Aorta (tissue), 5 donors: ENCODE measurements at regions not wholly inside any gene's neighbourhood (a gene's known extent, or its start where the extent isn't known, plus 50 kb on each side); places are given as distances from the start of the nearest gene placed in this dataset.
"Not testable (repeated sequence)": the region's sequence is repeated elsewhere in the genome, so short reads cannot be mapped to it uniquely, and the experiment has no call there.

Experiments used
- ATAC-seq: fragments of 200-7000 bp; cut with Tn5 transposase; one replicate; pipeline ENCODE4 v1.9.1; 2022; ENCODE audit warnings: moderate library complexity; ENCODE audit not compliant: low FRiP score
- DNase-seq, 2 donors: peaks; one replicate each; pipeline ENCODE4 v3.0.0-alpha.2; 2020
- H3K27ac ChIP-seq, 2 donors: one replicate each; pipeline ENCODE4 v1.5.1; 2013; ENCODE audit warnings: low read length in 2 of 2, mild to moderate bottlenecking in 2 of 2, moderate library complexity in 2 of 2, control low read depth in 1 of 2, inconsistent platforms in 1 of 2, low read depth in 1 of 2
- H3K27me3 ChIP-seq, 2 donors: one replicate each; pipeline ENCODE4 v1.6.1; 2013; ENCODE audit warnings: control low read depth in 1 of 2, low read length in 1 of 2, mild to moderate bottlenecking in 1 of 2, moderate library complexity in 1 of 2; ENCODE audit not compliant: insufficient read depth in 2 of 2, control insufficient read depth in 1 of 2
- H3K36me3 ChIP-seq, 2 donors: one replicate each; pipeline ENCODE4 v1.6.1; 2013; ENCODE audit warnings: control low read depth in 1 of 2, low read length in 1 of 2, mild to moderate bottlenecking in 1 of 2; ENCODE audit not compliant: insufficient read depth in 2 of 2, control insufficient read depth in 1 of 2
- H3K4me1 ChIP-seq, 2 donors: one replicate each; pipeline ENCODE4 v1.6.1; 2013; ENCODE audit warnings: low read length in 2 of 2, control low read depth in 1 of 2, mild to moderate bottlenecking in 1 of 2, moderate library complexity in 1 of 2; ENCODE audit not compliant: insufficient read depth in 2 of 2, control insufficient read depth in 1 of 2
- H3K4me3 ChIP-seq, 2 donors: one replicate each; pipeline ENCODE4 v1.5.1; 2013; ENCODE audit warnings: low read length in 2 of 2, control low read depth in 1 of 2, mild to moderate bottlenecking in 1 of 2
- H3K9me3 ChIP-seq: one replicate; pipeline ENCODE4 v1.6.1; 2013; ENCODE audit warnings: mild to moderate bottlenecking, low read length; ENCODE audit not compliant: control insufficient read depth
- WGBS, 2 donors: extraction: QIAGEN DNeasy Blood & Tissue Kit; methylation state at CpG; one replicate each; pipeline ENCODE4 v1.1.7; 2013; 5-methylcytosine and 5-hydroxymethylcytosine counted together
- intact Hi-C, 2 donors: fragments of 100-400 bp; cut with DNase I; formaldehyde crosslinking; loops; one replicate each; pipeline versions ENCODE4 v1.14.2 to v1.15.0; 2022
- donor health status: healthy with polysubstance abuse.
- donor health status: Bipolar disorder and iron deficiency.
- donor health status: DM: no; HTN: no; CAD: no.
- donor health status: DM: no; HTN: no; CAD: no.
- donor health status: DM: yes; HTN: yes; CAD: no.

DNA sequence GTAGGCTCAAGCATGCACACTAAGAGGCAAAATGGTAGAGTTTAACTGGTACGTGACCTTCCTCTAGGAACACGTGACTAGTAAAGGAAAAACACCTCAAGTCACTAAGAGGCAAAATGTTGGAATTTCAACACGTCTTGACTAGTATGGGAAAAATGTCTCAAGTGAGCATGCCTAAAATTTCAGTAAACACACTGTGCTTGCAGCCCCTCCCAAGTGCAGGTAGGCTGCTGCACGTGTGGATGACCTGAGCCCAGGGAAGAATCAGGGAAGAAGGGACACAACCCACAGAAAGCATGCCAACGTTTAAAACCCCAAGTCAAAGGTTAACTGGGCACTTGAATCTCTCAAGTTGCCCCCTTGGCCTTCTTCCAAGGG is 162.2 kb downstream of the TENT5A start:
- ATAC-seq = no peak
- Histone ChIP-seq H3K4me1 (no peaks in the 10 kb centered on the region), H3K4me3 (no peak overlapping the region), H3K9me3 (no peaks in the 10 kb centered on the region), H3K36me3 (no peaks in the 10 kb centered on the region), H3K27ac (no peak overlapping the region), H3K27me3 (no peaks in the 10 kb centered on the region)
- 82 to 83% methylated on average over 5 of the region's 5 CpGs for WGBS, 2 donors
- intact Hi-C loops = no loop called here
- no peak for DNase-seq

DNA sequence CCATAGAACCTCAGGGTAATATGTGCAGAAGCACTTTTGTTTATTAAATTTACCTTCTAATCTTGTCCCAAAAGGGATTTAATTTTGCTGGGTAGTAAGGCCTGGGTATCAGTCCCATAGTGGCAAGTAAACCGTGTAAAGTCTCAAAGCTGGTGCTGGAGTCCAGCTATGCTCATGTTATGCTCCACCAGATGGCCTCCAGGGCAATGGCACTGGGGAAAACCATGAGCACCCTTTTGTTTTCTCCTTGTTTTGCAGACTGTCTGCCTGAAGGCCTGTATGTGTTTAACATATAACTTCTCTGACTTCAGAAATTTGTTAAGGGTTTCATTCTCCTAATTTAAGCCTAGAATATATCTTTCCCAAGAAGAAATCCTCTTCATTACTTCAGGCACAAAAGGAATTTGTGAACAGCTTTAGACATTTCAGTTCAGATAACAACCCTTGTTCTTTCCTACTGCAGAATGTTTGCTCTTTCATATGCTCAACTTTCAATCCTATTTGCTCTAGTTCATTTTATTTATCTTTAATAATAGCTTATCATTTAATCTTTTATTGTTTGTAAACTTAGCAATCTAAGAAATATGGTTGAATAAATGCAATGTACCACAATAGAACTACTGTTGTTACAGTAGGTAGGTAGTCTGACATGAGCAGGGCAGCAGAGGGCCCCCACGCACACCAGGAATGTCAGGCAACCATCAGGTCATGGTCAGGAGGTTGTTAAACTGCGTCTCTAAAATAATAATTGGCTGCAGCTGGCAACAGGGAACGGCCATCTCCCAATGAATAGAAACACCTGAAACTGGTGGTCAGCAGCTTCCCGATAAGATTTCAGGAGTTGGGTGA is 162.8 kb downstream of the TENT5A start:
- no peaks in the 10 kb centered on the region for H3K27me3 ChIP-seq
- WGBS, 2 donors = 79 to 84% methylated on average over 5 of the region's 5 CpGs
- H3K9me3 ChIP-seq = no peaks in the 10 kb centered on the region
- ATAC-seq (no peak), DNase-seq (no peak)
- H3K4me1 ChIP-seq = no peaks in the 10 kb centered on the region
- intact Hi-C loops = no loop called here
- H3K36me3 ChIP-seq = no peaks in the 10 kb centered on the region
- no peak overlapping the region for H3K4me3 ChIP-seq
- no peak overlapping the region for H3K27ac ChIP-seq

DNA sequence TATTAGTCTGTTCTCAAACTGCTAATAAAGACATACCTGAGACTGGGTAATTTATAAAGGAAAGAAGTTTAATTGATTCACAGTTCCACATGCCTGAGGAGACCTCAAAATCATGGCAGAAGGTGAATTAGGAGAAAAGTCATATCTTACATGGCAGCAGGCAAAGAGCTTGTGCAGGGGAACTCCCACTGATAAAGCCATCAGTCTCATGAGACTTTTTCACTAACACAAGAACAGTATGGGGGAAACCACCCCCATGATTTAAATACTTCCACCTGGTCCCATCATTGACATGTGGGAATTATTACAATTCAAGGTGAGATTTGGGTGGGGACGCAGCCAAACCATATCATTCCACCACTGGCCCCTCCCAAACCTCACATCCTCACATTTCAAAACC is 166.8 kb downstream of the TENT5A start:
- H3K9me3 ChIP-seq, DNase-seq, H3K36me3 ChIP-seq, ATAC-seq, intact Hi-C loops, H3K27ac ChIP-seq, H3K4me1 ChIP-seq, H3K27me3 ChIP-seq, H3K4me3 ChIP-seq: not testable (repeated sequence)
- WGBS, 2 donors = 95 to 96% methylated on average over 1 of the region's 1 CpG

DNA sequence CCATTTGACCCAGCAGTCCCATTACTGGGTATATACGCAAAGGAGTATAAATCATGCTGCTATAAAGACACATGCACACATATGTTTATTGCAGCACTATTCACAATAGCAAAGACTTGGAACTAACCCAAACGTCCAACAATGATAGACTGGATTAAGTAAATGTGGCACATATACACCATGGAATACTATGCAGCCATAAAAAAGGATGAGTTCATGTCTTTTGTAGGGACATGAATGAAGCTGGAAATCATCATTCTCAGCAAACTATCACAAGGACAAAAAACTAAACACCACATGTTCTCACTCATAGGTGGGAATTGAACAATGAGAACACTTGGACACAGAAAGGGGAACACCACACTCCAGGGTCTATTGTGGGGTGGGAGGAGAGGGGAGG is 168.3 kb downstream of the TENT5A start:
- H3K27ac ChIP-seq, intact Hi-C loops, H3K36me3 ChIP-seq, DNase-seq, ATAC-seq, H3K27me3 ChIP-seq, H3K4me1 ChIP-seq, H3K9me3 ChIP-seq, H3K4me3 ChIP-seq: not testable (repeated sequence)
- WGBS, 2 donors = 79 to 83% methylated on average over 2 of the region's 2 CpGs

DNA sequence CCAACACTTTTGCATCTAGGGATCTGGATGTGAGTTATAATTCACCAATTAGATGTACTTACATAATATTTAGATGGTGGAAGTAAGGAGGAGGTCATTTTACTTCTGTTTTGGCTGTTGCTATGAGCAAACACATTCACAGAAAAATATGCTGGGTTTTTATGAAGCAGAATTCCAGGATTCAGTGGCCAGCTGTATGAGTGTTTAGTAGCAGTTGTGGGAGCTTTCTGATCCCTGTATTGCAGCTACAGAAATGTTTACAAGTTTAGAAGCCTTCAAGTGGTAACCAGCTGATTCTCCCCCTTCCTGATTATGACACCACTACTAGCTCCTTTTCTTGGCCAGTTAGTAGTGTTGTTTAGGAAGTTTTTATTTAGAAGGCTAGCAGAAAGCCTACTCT is 177.0 kb downstream of the TENT5A start:
- H3K27me3 ChIP-seq = no peaks in the 10 kb centered on the region
- H3K27ac ChIP-seq = no peak overlapping the region
- ATAC-seq (no peak), DNase-seq (no peak)
- H3K4me3 ChIP-seq = no peak overlapping the region
- H3K9me3 ChIP-seq = no peaks in the 10 kb centered on the region
- no peaks in the 10 kb centered on the region for H3K4me1 ChIP-seq
- H3K36me3 ChIP-seq = no peaks in the 10 kb centered on the region
- intact Hi-C loops = no loop called here

DNA sequence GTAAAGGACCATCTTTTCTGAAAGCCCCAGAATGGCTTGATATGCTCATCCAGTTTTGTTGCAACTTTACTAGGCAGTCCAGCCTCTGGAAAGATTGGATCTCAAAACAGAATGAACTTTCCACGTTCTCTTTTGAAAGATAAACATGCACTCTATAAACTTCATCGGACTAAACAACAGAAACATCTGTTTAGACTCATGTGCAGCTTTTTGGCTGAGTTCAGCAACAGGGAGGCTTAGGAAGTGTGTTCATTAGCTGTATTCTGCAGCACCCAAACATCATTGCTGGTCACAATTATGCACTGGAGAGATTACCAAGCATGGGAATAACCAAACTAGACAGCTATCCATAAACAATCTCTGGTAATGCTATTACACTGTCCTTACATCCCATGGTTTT is 180.5 kb downstream of the TENT5A start:
- 51 to 57% methylated on average over 2 of the region's 2 CpGs for WGBS, 2 donors
- Histone ChIP-seq H3K9me3 (no peaks in the 10 kb centered on the region), H3K36me3 (no peaks in the 10 kb centered on the region), H3K4me1 (no peaks in the 10 kb centered on the region), H3K4me3 (no peak overlapping the region), H3K27ac (no peak overlapping the region), H3K27me3 (no peaks in the 10 kb centered on the region)
- intact Hi-C loops = no loop called here
- no peak for DNase-seq
- no peak for ATAC-seq

DNA sequence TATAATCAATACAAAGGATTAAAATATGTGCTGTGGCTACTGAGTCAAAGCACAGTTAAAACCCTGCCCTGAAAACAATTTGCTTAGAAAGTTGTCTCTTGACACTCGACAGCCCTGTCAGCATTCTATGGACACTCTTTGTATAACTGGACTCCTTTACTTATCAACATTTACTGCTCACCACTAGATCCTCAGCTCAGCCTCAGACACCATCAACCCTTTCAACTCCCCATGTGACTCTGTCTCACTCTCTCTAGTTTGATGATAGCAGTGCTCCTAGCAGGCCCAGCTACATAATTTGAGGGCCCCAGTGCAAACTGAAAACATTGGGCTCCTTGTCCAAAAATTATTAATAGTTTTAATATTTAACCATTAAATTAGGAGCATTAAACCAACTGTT is 181.8 kb downstream of the TENT5A start:
- H3K27ac ChIP-seq = no peak overlapping the region
- no peak for ATAC-seq

DNA sequence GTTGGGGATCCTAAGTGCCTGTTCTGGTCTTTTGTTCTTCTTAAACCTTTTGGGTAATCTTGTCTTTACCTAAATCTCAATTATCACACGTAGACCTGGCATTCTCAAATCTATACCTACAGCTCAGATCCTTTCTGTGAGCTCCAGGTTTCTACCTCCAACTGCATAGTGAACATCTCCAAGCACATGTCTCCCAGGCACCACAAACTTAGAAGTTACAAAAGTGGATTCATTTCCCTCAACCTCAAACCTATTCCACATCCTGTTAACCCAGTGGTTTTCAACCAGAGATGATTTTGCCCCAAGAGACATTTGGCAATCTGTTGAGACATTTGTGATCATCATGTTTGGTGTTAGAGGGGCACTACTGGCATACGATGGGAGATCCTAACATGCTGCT is 183.5 kb downstream of the TENT5A start:
- Histone ChIP-seq H3K27ac (no peak overlapping the region), H3K9me3 (no peaks in the 10 kb centered on the region), H3K4me3 (no peak overlapping the region), H3K36me3 (no peaks in the 10 kb centered on the region), H3K27me3 (no peaks in the 10 kb centered on the region), H3K4me1 (no peaks in the 10 kb centered on the region)
- 94 to 98% methylated on average over 2 of the region's 2 CpGs for WGBS, 2 donors
- DNase-seq (no peak), ATAC-seq (no peak)
- intact Hi-C loops = loop anchor here in 1 of 2 donors (5.0 kb wide), 1 partner anchor 183 kb away; the partner anchor contains the start of gene TENT5A

More for the DNA sequence above, 181.8 kb downstream of the TENT5A start:
- intact Hi-C loops = no loop called here
- Histone ChIP-seq H3K4me1 (no peaks in the 10 kb centered on the region), H3K27me3 (no peaks in the 10 kb centered on the region), H3K9me3 (no peaks in the 10 kb centered on the region), H3K4me3 (no peak overlapping the region), H3K36me3 (no peaks in the 10 kb centered on the region)
- 96 to 100% methylated on average over 1 of the region's 1 CpG for WGBS, 2 donors
- no peak for DNase-seq

DNA sequence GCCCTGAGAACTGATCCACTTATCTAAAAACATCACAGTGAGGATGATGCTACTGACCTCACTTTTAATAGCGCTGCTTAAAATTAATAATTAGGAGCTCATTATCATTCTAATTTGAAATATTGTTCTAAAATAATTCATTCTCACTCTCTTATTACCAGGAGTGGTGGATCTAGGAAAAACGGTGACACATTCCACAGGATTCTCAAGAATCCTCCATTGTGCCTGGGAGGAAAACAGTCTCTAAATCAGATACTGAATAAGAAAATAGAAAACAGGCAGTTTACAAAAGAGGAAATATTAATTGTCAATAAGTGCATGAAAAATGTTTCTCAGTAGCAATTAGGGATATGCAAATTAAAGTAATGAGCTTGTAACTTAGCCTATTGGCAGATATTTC is 187.4 kb downstream of the TENT5A start:
- no peak for ATAC-seq
- Histone ChIP-seq H3K27me3 (no peaks in the 10 kb centered on the region), H3K36me3 (no peaks in the 10 kb centered on the region), H3K4me1 (no peaks in the 10 kb centered on the region), H3K9me3 (no peaks in the 10 kb centered on the region), H3K27ac (no peak overlapping the region), H3K4me3 (no peak overlapping the region)
- no peak for DNase-seq
- intact Hi-C loops = loop anchor here in 1 of 2 donors (5.0 kb wide), 1 partner anchor 187 kb away; the partner anchor contains the start of gene TENT5A
- WGBS, 2 donors = 64 to 76% methylated on average over 2 of the region's 2 CpGs
